NCI-H524 (cell line): ENCODE measurements at regions not wholly inside any gene's neighbourhood (a gene's known extent, or its start where the extent isn't known, plus 50 kb on each side); places are given as distances from the start of the nearest gene placed in this dataset.

Source experiments
- DNase-seq, 2 experiments: peaks; one replicate each; lab custom pipeline; 2025; lab: John Stamatoyannopoulos, UW

DNA sequence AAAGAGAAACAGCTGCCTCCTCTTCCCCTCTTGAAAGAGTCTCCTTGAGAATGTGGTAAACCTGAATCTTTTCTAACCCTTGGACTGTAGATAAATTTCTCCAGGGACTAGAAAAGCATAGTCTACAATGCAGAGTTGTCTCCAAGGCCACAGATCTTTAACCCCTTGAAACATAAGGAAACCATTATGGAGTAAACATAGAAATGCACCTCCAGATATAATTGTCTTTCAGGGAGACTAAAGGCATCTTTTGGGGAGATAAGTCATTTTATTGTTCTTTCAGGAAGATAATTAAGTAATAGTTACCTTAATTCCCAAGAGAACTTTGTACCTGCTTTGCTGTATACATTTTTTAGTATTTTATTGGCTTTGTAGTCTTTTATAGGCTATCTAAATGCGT is 373.6 kb upstream of the GRIA1 start:
- DNase-seq, result no peak

DNA sequence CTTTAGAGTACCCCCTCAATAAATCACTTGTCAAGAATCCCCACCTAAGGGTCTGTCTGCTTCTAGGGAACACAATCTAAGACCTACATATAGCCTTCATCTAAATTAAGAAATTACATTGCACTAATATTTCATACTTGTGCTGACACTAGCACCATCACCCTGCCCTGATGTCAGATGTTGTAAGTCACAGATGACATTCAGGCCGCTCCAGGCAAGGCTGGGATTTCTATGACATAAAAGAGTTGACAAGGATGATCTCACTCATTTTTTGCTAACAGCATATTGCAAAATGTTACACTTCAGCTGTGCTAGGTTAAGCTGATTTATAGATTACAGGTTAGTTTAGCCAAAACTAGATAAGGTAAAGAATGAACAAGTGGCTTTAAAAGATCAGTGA is 372.5 kb upstream of the GRIA1 start:
- no peak for DNase-seq

- no peak for DNase-seq
These were observed 368.1 kb upstream of the GRIA1 start for GRCh38 chr5:153122403-153122802.

DNA sequence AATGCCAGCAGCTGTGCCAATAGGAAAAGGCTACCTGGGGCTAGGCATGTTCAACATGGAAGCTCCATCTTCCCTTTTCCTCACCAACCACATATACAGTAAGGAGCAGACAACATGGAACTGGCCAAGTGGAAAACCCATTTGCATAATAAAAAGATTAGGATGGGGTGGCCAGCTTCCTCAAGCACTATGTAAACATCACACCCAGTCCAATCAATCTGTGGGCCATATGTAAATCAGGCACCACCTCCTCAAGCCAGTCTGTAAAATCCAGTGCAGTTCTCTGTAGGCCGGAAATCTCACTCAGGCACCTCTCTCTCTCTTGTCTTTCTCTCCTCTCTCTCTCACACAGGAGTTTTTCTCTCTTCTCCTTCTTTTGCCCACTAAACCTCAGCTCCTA is 360.2 kb upstream of the GRIA1 start:
- DNase-seq, result peak in 1 of 2 experiments; percentile 1

DNA sequence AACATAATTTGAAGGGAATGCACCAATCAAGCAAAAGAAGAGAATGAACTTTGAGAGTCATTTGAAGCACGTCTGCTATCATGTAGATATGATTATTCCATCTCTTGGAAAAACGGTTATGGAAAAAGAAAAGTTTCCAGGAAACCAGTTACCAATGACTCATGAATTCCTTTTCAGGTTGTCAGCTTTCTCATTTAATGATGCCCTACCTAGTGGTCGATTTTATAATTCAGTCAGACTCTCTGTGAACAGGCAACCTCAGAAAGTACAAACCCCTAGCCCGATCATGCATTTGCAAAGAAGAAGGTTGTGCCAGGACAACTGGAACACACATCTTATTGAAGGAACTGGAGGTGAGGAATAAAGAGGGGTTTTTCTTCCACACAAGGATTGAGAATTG is 355.1 kb upstream of the GRIA1 start:
- no peak for DNase-seq

GRCh38 chr5:153136910-153137614 is 353.4 kb upstream of the GRIA1 start:
- no peak for DNase-seq

GRCh38 chr5:153147891-153148623 is 342.4 kb upstream of the GRIA1 start:
- DNase-seq, result peak; percentile 73 to 91

DNA sequence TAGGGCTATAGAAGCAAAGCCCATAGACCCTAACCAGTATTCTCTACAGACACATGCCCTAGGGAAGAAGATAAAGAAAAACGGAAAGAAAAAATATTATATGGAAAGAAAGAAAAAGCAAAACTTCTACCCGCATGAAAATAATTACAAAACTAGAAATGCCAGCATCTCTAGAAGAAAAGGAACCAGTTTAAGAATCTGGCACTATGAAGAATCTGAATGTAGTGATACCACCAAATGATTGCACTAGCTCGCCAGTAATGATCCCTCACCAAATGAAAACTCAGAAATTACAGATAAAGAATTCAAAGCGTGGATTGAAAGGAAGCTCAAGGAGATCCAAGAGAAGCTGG is 341.9 kb upstream of the GRIA1 start:
- DNase-seq, result no peak

DNA sequence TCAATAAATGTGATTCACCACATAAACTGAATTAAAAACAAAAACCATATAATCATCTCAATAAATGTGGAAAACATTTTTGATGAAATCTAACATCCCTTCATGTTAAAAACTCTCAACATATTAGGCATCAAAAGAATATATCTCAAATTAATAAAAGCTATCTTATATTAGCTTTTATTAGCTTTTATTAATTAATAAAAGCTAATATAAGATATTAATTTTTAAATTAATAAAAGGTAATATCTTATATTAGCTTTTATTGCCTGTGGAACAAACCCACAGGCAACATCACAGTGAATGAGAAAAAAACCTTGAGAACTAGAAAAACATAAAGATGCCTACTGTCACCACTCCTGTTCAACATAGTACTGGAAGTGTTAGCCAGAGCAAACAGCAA is 338.9 kb upstream of the GRIA1 start:
- DNase-seq, result no peak

DNA sequence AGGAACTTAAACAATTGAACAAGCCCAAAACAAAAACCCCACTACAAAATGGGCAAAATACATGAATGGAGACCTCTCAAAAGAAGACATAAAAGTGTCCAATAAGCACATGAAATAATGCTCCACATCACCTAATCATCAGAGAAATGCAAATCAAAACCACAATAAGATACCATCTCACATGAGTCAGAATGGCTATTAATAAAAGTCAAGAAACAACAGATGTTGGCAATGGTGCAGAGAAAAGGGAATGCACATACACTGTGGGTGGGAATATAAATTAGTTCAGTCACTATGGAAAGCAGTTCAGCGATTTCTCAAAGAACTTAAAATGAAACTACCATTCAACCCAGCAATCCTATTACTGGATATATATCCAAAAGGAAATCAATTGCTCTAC is 337.4 kb upstream of the GRIA1 start:
- DNase-seq, result no peak

DNA sequence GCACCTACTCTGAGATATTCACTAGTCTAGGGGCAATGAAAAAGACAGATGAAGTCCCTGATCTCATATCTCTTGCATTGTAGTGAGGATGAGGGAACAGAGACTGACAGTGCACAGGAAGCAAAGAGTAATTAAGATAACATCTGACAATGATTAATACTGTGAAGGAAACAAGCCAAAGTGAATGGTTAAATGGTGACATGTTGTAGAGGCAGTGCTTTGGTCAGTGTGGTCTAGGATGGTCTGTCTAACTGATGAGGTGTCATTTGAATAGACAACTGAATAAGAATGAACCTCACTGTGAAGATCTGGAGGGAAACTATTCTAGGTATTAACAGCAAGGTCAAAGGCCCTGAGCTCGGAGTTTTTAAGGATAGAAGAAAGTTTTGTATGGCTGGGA is 333.3 kb upstream of the GRIA1 start:
- no peak for DNase-seq

DNA sequence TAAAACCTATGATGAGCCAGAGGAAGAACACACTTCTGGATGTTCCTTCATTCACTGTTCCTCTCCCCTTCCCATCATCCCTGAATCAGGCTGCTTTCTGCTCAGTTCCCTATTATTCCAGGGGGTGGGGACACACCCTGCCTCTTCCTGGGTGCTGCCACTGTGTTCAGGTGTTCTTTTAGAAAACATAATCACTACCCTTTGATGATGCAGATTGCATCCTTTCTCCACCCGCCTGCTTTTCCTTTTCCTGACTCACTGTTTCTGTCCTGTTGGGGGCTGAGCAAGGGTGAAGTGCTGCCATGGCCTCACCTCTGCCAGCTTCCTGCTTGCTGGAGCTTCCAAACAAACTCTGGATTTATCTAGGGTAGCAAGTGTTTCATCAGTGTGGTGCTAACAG is 331.9 kb upstream of the GRIA1 start:
- DNase-seq, result no peak

DNA sequence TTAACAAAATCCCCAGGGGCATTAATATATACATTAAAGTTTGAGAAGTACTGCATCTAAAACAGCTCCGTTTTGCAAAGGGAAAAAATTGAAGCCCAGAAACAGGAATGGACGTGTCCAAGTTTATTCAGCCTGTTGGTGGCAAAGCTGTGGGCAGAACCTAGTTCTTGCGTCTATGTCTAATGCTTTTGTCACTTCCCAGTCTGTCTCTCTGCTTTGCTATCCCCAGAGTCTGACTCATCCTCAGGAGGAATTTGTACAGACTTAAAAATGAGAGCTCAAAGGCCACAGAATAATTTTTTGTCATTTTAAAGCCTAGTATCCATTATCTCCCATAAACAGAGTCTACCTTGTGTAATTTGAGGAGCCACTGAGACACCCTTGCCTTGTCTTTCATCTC is 330.9 kb upstream of the GRIA1 start:
- DNase-seq, result no peak

GRCh38 chr5:153168241-153168640 is 322.2 kb upstream of the GRIA1 start:
- DNase-seq, result no peak

- no peak for DNase-seq
These were observed 303.0 kb upstream of the GRIA1 start for GRCh38 chr5:153187503-153187902.

DNA sequence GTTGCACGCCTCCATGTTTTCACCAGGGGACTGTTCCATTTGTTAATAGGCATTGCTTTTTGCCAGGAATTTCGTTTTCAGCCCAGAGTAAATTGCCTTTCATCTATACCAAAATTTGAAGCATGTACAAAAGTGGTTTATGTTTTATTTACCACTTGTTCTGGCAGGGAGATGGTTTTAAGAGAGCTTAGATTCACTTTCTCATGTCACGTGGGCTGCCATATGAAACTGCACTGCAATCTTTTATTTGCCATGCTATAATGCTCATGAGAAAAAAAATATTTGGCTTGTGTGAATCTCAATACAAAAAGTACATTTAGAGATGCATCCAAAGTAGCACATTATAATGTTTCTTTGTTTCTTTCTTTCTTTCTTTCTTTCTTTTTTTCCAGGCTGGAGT is 284.1 kb upstream of the GRIA1 start:
- no peak for DNase-seq

- DNase-seq, result no peak
These were observed 281.5 kb upstream of the GRIA1 start for GRCh38 chr5:153209016-153209415.

- DNase-seq, result no peak
These were observed 280.8 kb upstream of the GRIA1 start for GRCh38 chr5:153209687-153210086.

GRCh38 chr5:153211076-153211475 is 279.4 kb upstream of the GRIA1 start:
- no peak for DNase-seq

DNA sequence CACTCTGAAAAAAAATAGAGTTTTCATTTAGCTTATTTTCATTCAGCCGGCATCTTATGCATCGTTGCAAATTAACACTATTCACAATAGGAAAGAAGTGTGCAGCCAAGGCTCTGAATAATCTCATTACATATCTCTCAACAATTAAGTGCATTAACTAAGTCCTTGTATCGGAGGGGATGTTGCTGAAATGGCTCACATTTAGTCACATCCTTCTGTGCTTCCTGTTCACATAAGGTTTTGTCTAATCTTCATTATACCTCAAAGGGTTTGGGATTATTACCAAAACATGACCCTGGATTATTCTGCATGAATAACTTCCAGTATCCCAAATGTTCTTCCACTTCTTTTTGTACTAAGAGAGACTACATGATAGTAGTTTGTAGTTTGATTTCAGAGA is 278.0 kb upstream of the GRIA1 start:
- peak in 1 of 2 experiments; percentile 16 for DNase-seq

- no peak for DNase-seq
These were observed 267.5 kb upstream of the GRIA1 start for GRCh38 chr5:153222936-153223335.

- no peak for DNase-seq
These were observed 267.1 kb upstream of the GRIA1 start for GRCh38 chr5:153223376-153223775.

DNA sequence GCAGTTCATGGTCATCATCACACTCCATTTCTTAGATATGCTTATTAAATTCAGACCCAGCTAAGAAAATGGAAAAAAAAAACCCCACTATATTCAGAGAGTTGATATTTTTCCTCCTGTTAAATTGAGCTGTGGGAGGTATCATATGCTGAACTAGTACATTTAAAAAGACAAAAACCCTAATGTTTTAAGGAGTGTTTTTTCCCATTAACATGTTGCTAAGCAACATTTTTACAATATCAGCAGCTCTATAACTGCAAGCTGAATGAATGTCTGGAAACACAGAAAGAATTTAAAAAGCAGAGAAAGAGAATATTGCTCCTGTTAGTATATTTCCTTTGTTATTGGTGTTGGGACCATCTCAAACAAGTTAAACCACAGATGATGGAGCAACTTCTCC is 265.8 kb upstream of the GRIA1 start:
- no peak for DNase-seq

DNA sequence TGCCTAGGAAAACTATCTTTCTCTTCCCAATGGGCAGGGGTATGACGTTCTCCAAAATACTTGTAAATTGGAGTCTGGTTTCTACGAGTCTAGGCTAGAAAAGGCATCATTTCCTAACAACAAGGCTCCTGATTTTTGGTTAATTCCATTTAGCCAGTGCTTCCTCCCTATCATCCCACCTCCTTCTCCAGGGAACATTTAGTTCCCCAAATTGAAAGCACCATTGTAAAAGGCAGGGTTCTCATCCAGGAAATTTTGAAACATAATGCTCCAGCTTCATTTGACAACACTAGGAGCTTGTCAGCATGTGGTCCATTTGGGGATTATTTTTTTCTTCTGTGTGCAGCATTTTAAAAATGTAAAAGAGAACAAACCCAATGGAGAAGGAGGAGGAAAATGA is 256.5 kb upstream of the GRIA1 start:
- no peak for DNase-seq
